ENCODE measurements at regions not wholly inside any gene's neighbourhood (a gene's known extent, or its start where the extent isn't known, plus 50 kb on each side); places are given as distances from the start of the nearest gene placed in this dataset.

DNA sequence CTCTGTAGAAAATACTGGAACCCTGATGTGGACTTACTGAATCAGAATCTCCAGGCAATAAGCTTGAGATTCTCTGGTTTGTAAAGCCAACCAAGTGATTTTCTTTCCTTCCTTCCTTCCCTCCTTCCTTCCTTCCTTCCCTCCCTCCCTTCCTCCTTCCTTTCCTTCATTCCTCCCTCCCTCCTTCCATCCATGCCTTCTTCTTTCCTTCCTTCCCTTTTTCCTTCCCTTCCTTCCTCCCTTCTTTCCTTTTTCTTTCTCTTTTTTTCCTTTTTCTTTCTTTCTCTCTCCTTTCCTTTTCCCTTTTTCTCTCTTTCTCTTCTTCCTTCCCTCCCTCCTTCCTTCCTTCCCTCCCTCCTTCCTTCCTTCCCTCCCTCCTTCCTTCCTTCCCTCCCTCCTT lies 450.8 kb downstream of the GRXCR1 start:
- Histone ChIP-seq H2AFZ (no peak overlapping the region), H3K4me1 (ENCODE audit: insufficient read depth) (no peaks in the 10 kb centered on the region), H3K79me2 (no peaks in the 10 kb centered on the region), H4K20me1 (ENCODE audit: insufficient read depth, poor library complexity, severe bottlenecking) (no peaks in the 10 kb centered on the region), H3K4me3 (no peak overlapping the region), H3K27me3 (no peaks in the 10 kb centered on the region), H3K9me2 (replicated peaks; ENCODE audit: insufficient read depth) (no peaks in the 10 kb centered on the region), H3K9me3 (ENCODE audit: low read depth) (no peaks in the 10 kb centered on the region), H3K36me3 (replicated peaks; ENCODE audit: insufficient read depth, low read depth) (no peaks in the 10 kb centered on the region), H3K4me2 (no peak overlapping the region), H3K27ac (no peak overlapping the region)
- no peak for TF ChIP-seq EZH2phosphoT487 (IDR thresholded peaks at IDR 0.05; ENCODE audit: low read depth, severe bottlenecking, unreplicated experiment)
- no peak for TF ChIP-seq EZH2 (IDR thresholded peaks at IDR 0.05; ENCODE audit: borderline replicate concordance)
- TF ChIP-seq, protein P1, sequence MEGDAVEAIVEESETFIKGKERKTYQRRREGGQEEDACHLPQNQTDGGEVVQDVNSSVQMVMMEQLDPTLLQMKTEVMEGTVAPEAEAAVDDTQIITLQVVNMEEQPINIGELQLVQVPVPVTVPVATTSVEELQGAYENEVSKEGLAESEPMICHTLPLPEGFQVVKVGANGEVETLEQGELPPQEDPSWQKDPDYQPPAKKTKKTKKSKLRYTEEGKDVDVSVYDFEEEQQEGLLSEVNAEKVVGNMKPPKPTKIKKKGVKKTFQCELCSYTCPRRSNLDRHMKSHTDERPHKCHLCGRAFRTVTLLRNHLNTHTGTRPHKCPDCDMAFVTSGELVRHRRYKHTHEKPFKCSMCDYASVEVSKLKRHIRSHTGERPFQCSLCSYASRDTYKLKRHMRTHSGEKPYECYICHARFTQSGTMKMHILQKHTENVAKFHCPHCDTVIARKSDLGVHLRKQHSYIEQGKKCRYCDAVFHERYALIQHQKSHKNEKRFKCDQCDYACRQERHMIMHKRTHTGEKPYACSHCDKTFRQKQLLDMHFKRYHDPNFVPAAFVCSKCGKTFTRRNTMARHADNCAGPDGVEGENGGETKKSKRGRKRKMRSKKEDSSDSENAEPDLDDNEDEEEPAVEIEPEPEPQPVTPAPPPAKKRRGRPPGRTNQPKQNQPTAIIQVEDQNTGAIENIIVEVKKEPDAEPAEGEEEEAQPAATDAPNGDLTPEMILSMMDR (IDR thresholded peaks at IDR 0.05; ENCODE audit: poor library complexity), result no peak
- DNase-seq (ENCODE audit: low spot score), result no peak

DNA sequence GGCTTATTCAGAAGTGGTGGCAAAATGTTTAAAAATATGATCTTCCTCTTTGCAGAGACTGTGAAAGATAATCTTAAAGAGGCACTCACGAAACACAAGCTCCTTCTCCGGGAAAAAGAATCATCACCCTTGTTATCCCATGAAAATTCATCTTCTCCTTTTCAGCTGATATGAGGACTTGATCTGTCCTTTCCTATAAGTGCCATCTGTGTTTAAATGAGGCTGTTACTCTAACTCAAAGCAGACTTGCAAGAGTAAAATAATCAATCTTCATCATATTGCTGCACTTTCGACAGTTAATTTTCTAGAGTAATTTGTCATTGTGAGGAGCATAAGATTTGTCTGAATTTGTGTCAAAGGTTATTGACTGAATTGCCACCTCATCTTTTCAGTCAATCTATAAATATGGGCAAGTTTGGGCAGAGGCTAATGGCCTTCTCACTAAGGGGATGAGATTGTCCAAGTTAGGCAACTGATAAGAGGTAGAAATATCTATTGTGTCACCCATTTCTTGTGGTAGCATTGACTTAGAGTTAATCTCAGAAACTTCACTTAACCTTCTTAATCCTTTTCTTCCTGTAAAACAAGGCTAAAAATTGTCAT lies 452.9 kb downstream of the GRXCR1 start:
- Histone ChIP-seq H3K4me1 (ENCODE audit: insufficient read depth) (no peaks in the 10 kb centered on the region), H3K4me3 (no peak overlapping the region), H3K36me3 (replicated peaks; ENCODE audit: insufficient read depth, low read depth) (no peaks in the 10 kb centered on the region), H3K9me3 (ENCODE audit: low read depth) (no peaks in the 10 kb centered on the region), H3K9me2 (replicated peaks; ENCODE audit: insufficient read depth) (no peaks in the 10 kb centered on the region), H3K79me2 (no peaks in the 10 kb centered on the region), H2AFZ (no peak overlapping the region), H4K20me1 (ENCODE audit: insufficient read depth, poor library complexity, severe bottlenecking) (no peaks in the 10 kb centered on the region), H3K27me3 (no peaks in the 10 kb centered on the region), H3K4me2 (no peak overlapping the region), H3K27ac (no peak overlapping the region)
- no peak for TF ChIP-seq EZH2 (IDR thresholded peaks at IDR 0.05; ENCODE audit: borderline replicate concordance)
- no peak for TF ChIP-seq EZH2phosphoT487 (IDR thresholded peaks at IDR 0.05; ENCODE audit: low read depth, severe bottlenecking, unreplicated experiment)
- TF ChIP-seq, protein P1 (IDR thresholded peaks at IDR 0.05; ENCODE audit: poor library complexity), result no peak
- DNase-seq (ENCODE audit: low spot score), result no peak
- WGBS (ENCODE audit: low lambda C conversion rate, missing lambda C conversion rate), result 75% methylated on average over 3 of the region's 3 CpGs

DNA sequence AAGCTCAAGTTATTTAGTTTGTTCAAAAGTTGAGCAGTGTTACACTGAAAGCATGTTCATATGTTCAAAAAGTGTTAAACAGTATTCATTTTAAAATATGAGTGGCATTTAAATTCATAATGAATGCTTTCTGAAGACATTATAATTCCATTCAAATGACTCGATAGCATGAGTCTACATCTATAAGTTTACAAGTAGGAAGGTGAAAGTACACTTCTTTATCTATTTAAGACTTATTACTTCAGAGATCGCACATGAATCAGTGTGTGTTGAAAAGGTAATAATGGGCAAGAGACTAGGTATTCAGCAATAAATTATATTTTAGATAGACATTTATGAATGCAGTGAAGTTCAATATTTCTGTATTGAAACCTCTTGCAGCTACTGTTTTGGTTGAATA lies 456.1 kb downstream of the GRXCR1 start:
- no peak for DNase-seq (ENCODE audit: low spot score)
- Histone ChIP-seq H3K79me2 (no peaks in the 10 kb centered on the region), H3K4me2 (no peak overlapping the region), H3K9me2 (replicated peaks; ENCODE audit: insufficient read depth) (no peaks in the 10 kb centered on the region), H2AFZ (no peak overlapping the region), H3K4me3 (no peak overlapping the region), H3K27ac (no peak overlapping the region), H3K4me1 (ENCODE audit: insufficient read depth) (no peaks in the 10 kb centered on the region), H4K20me1 (ENCODE audit: insufficient read depth, poor library complexity, severe bottlenecking) (no peaks in the 10 kb centered on the region), H3K36me3 (replicated peaks; ENCODE audit: insufficient read depth, low read depth) (no peaks in the 10 kb centered on the region), H3K9me3 (ENCODE audit: low read depth) (no peaks in the 10 kb centered on the region), H3K27me3 (no peaks in the 10 kb centered on the region)
- 93% methylated on average over 2 of the region's 2 CpGs for WGBS (ENCODE audit: low lambda C conversion rate, missing lambda C conversion rate)
- TF ChIP-seq, protein P1 (IDR thresholded peaks at IDR 0.05; ENCODE audit: poor library complexity), result no peak
- TF ChIP-seq EZH2phosphoT487 (IDR thresholded peaks at IDR 0.05; ENCODE audit: low read depth, severe bottlenecking, unreplicated experiment) (no peak), EZH2 (IDR thresholded peaks at IDR 0.05; ENCODE audit: borderline replicate concordance) (no peak)
